Gastroesophageal sphincter (tissue), 3 donors: ENCODE measurements at regions not wholly inside any gene's neighbourhood (a gene's known extent, or its start where the extent isn't known, plus 50 kb on each side); places are given as distances from the start of the nearest gene placed in this dataset.

Source experiments
- EP300 ChIP-seq: sonication (generic); formaldehyde crosslinking; IDR thresholded peaks from one replicate; pipeline ENCODE4 v1.6.1; 2017; ENCODE audit warnings: antibody characterized with exemption, mild to moderate bottlenecking
- TF ChIP-seq, protein P1 (sequence below), 4 experiments: fragments of 200-600 bp in 2 of 4; fragments of 450-650 bp in 2 of 4; sonication (generic) in 1 of 4; IDR thresholded peaks; one replicate each; pipeline ENCODE4 v1.5.1; 2017 to 2019; ENCODE audit warnings: antibody characterized with exemption in 4 of 4, mild to moderate bottlenecking in 2 of 4, moderate library complexity in 2 of 4

GRCh38 chr15:100790786-100791265 is 88.8 kb upstream of the ALDH1A3 start:
- TF ChIP-seq, protein P1, sequence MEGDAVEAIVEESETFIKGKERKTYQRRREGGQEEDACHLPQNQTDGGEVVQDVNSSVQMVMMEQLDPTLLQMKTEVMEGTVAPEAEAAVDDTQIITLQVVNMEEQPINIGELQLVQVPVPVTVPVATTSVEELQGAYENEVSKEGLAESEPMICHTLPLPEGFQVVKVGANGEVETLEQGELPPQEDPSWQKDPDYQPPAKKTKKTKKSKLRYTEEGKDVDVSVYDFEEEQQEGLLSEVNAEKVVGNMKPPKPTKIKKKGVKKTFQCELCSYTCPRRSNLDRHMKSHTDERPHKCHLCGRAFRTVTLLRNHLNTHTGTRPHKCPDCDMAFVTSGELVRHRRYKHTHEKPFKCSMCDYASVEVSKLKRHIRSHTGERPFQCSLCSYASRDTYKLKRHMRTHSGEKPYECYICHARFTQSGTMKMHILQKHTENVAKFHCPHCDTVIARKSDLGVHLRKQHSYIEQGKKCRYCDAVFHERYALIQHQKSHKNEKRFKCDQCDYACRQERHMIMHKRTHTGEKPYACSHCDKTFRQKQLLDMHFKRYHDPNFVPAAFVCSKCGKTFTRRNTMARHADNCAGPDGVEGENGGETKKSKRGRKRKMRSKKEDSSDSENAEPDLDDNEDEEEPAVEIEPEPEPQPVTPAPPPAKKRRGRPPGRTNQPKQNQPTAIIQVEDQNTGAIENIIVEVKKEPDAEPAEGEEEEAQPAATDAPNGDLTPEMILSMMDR (IDR thresholded peaks at IDR 0.05) = no peak
- TF ChIP-seq EP300 = no peak
